ENCODE measurements at regions not wholly inside any gene's neighbourhood (a gene's known extent, or its start where the extent isn't known, plus 50 kb on each side); places are given as distances from the start of the nearest gene placed in this dataset.

GRCh38 chr5:88548136-88548805 lies 279.6 kb upstream of the TMEM161B start:
- Histone ChIP-seq H3K14ac (ENCODE audit: insufficient read length) (no peak overlapping the region), H3K23me2 (ENCODE audit: low read depth, low read length) (no peaks in the 10 kb centered on the region), H4K91ac (replicated peaks; ENCODE audit: insufficient read length, low read length) (no peak overlapping the region), H2BK20ac (ENCODE audit: low read length) (no peak overlapping the region), H3K79me1 (ENCODE audit: low read depth, low read length) (no peaks in the 10 kb centered on the region), H3K9ac (replicated peaks in 1 of 4; ENCODE audit: extremely low read depth in 1 of 4, low read depth in 3 of 4, low read length in 3 of 4) (no peak overlapping the region), H3K4me3 (ENCODE audit: extremely low read depth in 1 of 4, insufficient read depth in 2 of 4, low read depth in 3 of 4, low read length in 4 of 4) (no peak overlapping the region), H4K20me1 (replicated peaks in 1 of 2; ENCODE audit: control insufficient read depth in 1 of 2, insufficient read depth in 2 of 2, low read length in 2 of 2) (no peaks in the 10 kb centered on the region), H3K27me3 (replicated peaks in 1 of 4; ENCODE audit: control insufficient read depth in 3 of 4, extremely low read depth in 1 of 4, insufficient read depth in 3 of 4, low read length in 3 of 4) (no peaks in the 10 kb centered on the region), H3K4me1 (replicated peaks in 1 of 4; ENCODE audit: control insufficient read depth in 3 of 4, insufficient read depth in 4 of 4, low read length in 3 of 4) (no peaks in the 10 kb centered on the region), H3K36me3 (ENCODE audit: control insufficient read depth in 2 of 4, insufficient read depth in 4 of 4, low read length in 3 of 4) (no peaks in the 10 kb centered on the region), H3K79me2 (ENCODE audit: control insufficient read depth in 1 of 2, insufficient read depth in 2 of 2, low read length in 2 of 2) (no peaks in the 10 kb centered on the region), H2BK12ac (ENCODE audit: low read depth, low read length) (no peak overlapping the region), H3K4me2 (ENCODE audit: insufficient read depth in 1 of 2, low read depth in 2 of 2, low read length in 2 of 2) (no peak overlapping the region), H2AK5ac (ENCODE audit: low read depth, low read length) (no peak overlapping the region), H3K9me3 (ENCODE audit: insufficient read depth in 2 of 2, low read depth in 1 of 2, low read length in 1 of 2) (no peaks in the 10 kb centered on the region), H3K23ac (ENCODE audit: insufficient read length) (no peak overlapping the region), H3K4ac (replicated peaks; ENCODE audit: insufficient read length, low read depth, low read length) (no peak overlapping the region), H4K8ac (ENCODE audit: extremely low read depth, insufficient read depth, low read length) (no peak overlapping the region), H4K5ac (ENCODE audit: insufficient read length, low read depth, low read length) (no peak overlapping the region), H3K56ac (replicated peaks; ENCODE audit: insufficient read length, low read depth, low read length) (no peak overlapping the region), H3K27ac (ENCODE audit: low read depth, low read length) (no peak overlapping the region), H2AFZ (ENCODE audit: low read length) (no peak overlapping the region), H3K18ac (ENCODE audit: extremely low read depth, low read length) (no peak overlapping the region), H2BK5ac (ENCODE audit: low read depth, low read length) (no peak overlapping the region), H2BK120ac (replicated peaks; ENCODE audit: low read depth, low read length) (no peak overlapping the region), H2BK15ac (ENCODE audit: low read length) (no peak overlapping the region; the same call in 1 of the 2 replicates)
- ChIA-PET CTCF (ENCODE audit: partially characterized antibody) (no interaction called here), POLR2A (ENCODE audit: partially characterized antibody) (no interaction called here)
- FAIRE-seq (no peak), DNase-seq (ENCODE audit: low read depth in 1 of 2, low spot score in 2 of 2) (no peak)
- TF ChIP-seq ATF2 (IDR thresholded peaks at IDR 0.05; ENCODE audit: low read length) (no peak), GABPA (IDR thresholded peaks at IDR 0.05; ENCODE audit: borderline replicate concordance, insufficient read depth, low read length) (no peak)
- WGBS, 2 experiments (ENCODE audit: extremely low coverage in 1 of 2, insufficient coverage in 1 of 2, insufficient read length in 1 of 2, insufficient replicate concordance in 2 of 2, low coverage in 1 of 2, low lambda C conversion rate in 2 of 2, missing lambda C conversion rate in 1 of 2) = 93% methylated on average over 4 of the region's 4 CpGs; no CpG with 5 or more reads in 1 of the 2 experiments
